ENCODE measurements at regions not wholly inside any gene's neighbourhood (a gene's known extent, or its start where the extent isn't known, plus 50 kb on each side); places are given as distances from the start of the nearest gene placed in this dataset.
"Not testable (repeated sequence)": the region's sequence is repeated elsewhere in the genome, so short reads cannot be mapped to it uniquely, and the experiment has no call there.

- DNase-seq, result no peak
These were observed 142.0 kb downstream of the SLC17A6 start for GRCh38 chr11:22479971-22480720.

GRCh38 chr11:22479208-22479607 is 141.0 kb downstream of the SLC17A6 start:
- DNase-seq, result no peak

- no peak for DNase-seq
These were observed 140.0 kb downstream of the SLC17A6 start for GRCh38 chr11:22478169-22478568.

- DNase-seq, result no peak
These were observed 139.1 kb downstream of the SLC17A6 start for GRCh38 chr11:22477312-22477711.

- no peak for DNase-seq
These were observed 138.4 kb downstream of the SLC17A6 start for GRCh38 chr11:22476589-22476988.

GRCh38 chr11:22474616-22475015 is 136.4 kb downstream of the SLC17A6 start:
- no peak for DNase-seq

- no peak for DNase-seq
These were observed 135.4 kb downstream of the SLC17A6 start for GRCh38 chr11:22473586-22473985.

GRCh38 chr11:22472306-22472705 is 134.1 kb downstream of the SLC17A6 start:
- DNase-seq, result peak; percentile 32

GRCh38 chr11:22471385-22471784 is 133.2 kb downstream of the SLC17A6 start:
- DNase-seq, result no peak

GRCh38 chr11:22467741-22468140 is 129.6 kb downstream of the SLC17A6 start:
- DNase-seq, result no peak

GRCh38 chr11:22467248-22467647 is 129.1 kb downstream of the SLC17A6 start:
- no peak for DNase-seq

- no peak for DNase-seq
These were observed 128.6 kb downstream of the SLC17A6 start for GRCh38 chr11:22466809-22467208.

GRCh38 chr11:22466351-22466750 is 128.2 kb downstream of the SLC17A6 start:
- no peak for DNase-seq

GRCh38 chr11:22465620-22466019 is 127.4 kb downstream of the SLC17A6 start:
- DNase-seq, result no peak

- no peak for DNase-seq
These were observed 123.4 kb downstream of the SLC17A6 start for GRCh38 chr11:22461626-22462025.

GRCh38 chr11:22460181-22460580 is 122.0 kb downstream of the SLC17A6 start:
- no peak for DNase-seq

GRCh38 chr11:22459048-22459447 is 120.9 kb downstream of the SLC17A6 start:
- peak; percentile 31 for DNase-seq

- DNase-seq, result no peak
These were observed 120.0 kb downstream of the SLC17A6 start for GRCh38 chr11:22458161-22458560.

GRCh38 chr11:22456993-22457762 is 119.0 kb downstream of the SLC17A6 start:
- peak; percentile 85 for DNase-seq

GRCh38 chr11:22454461-22455090 is 116.4 kb downstream of the SLC17A6 start:
- DNase-seq, result no peak

GRCh38 chr11:22449441-22449840 is 111.3 kb downstream of the SLC17A6 start:
- DNase-seq, result no peak

- no peak for DNase-seq
These were observed 105.9 kb downstream of the SLC17A6 start for GRCh38 chr11:22444076-22444475.

- DNase-seq, result no peak
These were observed 103.7 kb downstream of the SLC17A6 start for GRCh38 chr11:22441831-22442230.

GRCh38 chr11:22435582-22435981 is 97.4 kb downstream of the SLC17A6 start:
- DNase-seq, result not testable (repeated sequence)
